Fibroblast of peridontal ligament (primary cell): ENCODE measurements at regions not wholly inside any gene's neighbourhood (a gene's known extent, or its start where the extent isn't known, plus 50 kb on each side); places are given as distances from the start of the nearest gene placed in this dataset.

ENCODE experiments used
- DNase-seq: peaks from one replicate; pipeline ENCODE4 v3.0.0-alpha.2; 2010; ENCODE audit errors: extremely low read depth

- DNase-seq, result peak; percentile 16
Measured at GRCh38 chr15:39180030-39180429, 400.8 kb upstream of the THBS1 start.

- peak; percentile 98 for DNase-seq
Measured at GRCh38 chr15:39180483-39180933, 400.4 kb upstream of the THBS1 start.

GRCh38 chr15:39181056-39181747 lies 399.7 kb upstream of the THBS1 start:
- DNase-seq, result peak; percentile 72

GRCh38 chr15:39181940-39182339 lies 398.9 kb upstream of the THBS1 start:
- DNase-seq, result peak; percentile 99

- no peak for DNase-seq
Measured at GRCh38 chr15:39183164-39183881, 397.6 kb upstream of the THBS1 start.

GRCh38 chr15:39184701-39185390 lies 396.0 kb upstream of the THBS1 start:
- no peak for DNase-seq

GRCh38 chr15:39188314-39188713 lies 392.6 kb upstream of the THBS1 start:
- peak; percentile 73 for DNase-seq

- DNase-seq, result peak; percentile 76
Measured at GRCh38 chr15:39188930-39189329, 391.9 kb upstream of the THBS1 start.

- DNase-seq, result peak; percentile 67
Measured at GRCh38 chr15:39191871-39192291, 389.0 kb upstream of the THBS1 start.

GRCh38 chr15:39192351-39192750 lies 388.5 kb upstream of the THBS1 start:
- DNase-seq, result no peak

GRCh38 chr15:39192979-39193560 lies 387.8 kb upstream of the THBS1 start:
- DNase-seq, result peak; percentile 66

GRCh38 chr15:39193611-39194010 lies 387.3 kb upstream of the THBS1 start:
- no peak for DNase-seq

- DNase-seq, result peak; percentile 65
Measured at GRCh38 chr15:39194106-39194830, 386.6 kb upstream of the THBS1 start.

- DNase-seq, result peak; percentile 76
Measured at GRCh38 chr15:39195961-39196486, 384.9 kb upstream of the THBS1 start.

- no peak for DNase-seq
Measured at GRCh38 chr15:39198044-39199000, 382.6 kb upstream of the THBS1 start.

GRCh38 chr15:39199076-39199475 lies 381.8 kb upstream of the THBS1 start:
- DNase-seq, result no peak

- no peak for DNase-seq
Measured at GRCh38 chr15:39200586-39200985, 380.3 kb upstream of the THBS1 start.

- no peak for DNase-seq
Measured at GRCh38 chr15:39202641-39203040, 378.2 kb upstream of the THBS1 start.

GRCh38 chr15:39204031-39204430 lies 376.8 kb upstream of the THBS1 start:
- peak; percentile 76 for DNase-seq

GRCh38 chr15:39205081-39205480 lies 375.8 kb upstream of the THBS1 start:
- DNase-seq, result no peak
